ENCODE measurements at regions not wholly inside any gene's neighbourhood (a gene's known extent, or its start where the extent isn't known, plus 50 kb on each side); places are given as distances from the start of the nearest gene placed in this dataset.
"Not testable (repeated sequence)": the region's sequence is repeated elsewhere in the genome, so short reads cannot be mapped to it uniquely, and the experiment has no call there.

GRCh38 chr5:116905885-116906284, 331.3 kb upstream of the SEMA6A start:
- no peak for DNase-seq

GRCh38 chr5:116900793-116901192, 326.2 kb upstream of the SEMA6A start:
- no peak for DNase-seq

- no peak for DNase-seq
These were observed 324.3 kb upstream of the SEMA6A start for GRCh38 chr5:116898917-116899316.

- DNase-seq: no peak
These were observed 322.7 kb upstream of the SEMA6A start for GRCh38 chr5:116897291-116897690.

- DNase-seq: no peak
These were observed 321.4 kb upstream of the SEMA6A start for GRCh38 chr5:116896001-116896400.

GRCh38 chr5:116892993-116893392, 318.4 kb upstream of the SEMA6A start:
- no peak for DNase-seq

- DNase-seq: no peak
These were observed 312.5 kb upstream of the SEMA6A start for GRCh38 chr5:116887104-116887503.

GRCh38 chr5:116885825-116886224, 311.2 kb upstream of the SEMA6A start:
- DNase-seq: no peak

GRCh38 chr5:116883875-116884274, 309.3 kb upstream of the SEMA6A start:
- DNase-seq: no peak

GRCh38 chr5:116881921-116882531, 307.4 kb upstream of the SEMA6A start:
- DNase-seq: no peak

- no peak for DNase-seq
These were observed 306.0 kb upstream of the SEMA6A start for GRCh38 chr5:116880601-116881000.

GRCh38 chr5:116880150-116880549, 305.5 kb upstream of the SEMA6A start:
- no peak for DNase-seq

- no peak for DNase-seq
These were observed 301.7 kb upstream of the SEMA6A start for GRCh38 chr5:116876240-116876840.

GRCh38 chr5:116872986-116873385, 298.4 kb upstream of the SEMA6A start:
- DNase-seq: no peak

- DNase-seq: no peak
These were observed 297.9 kb upstream of the SEMA6A start for GRCh38 chr5:116872486-116872885.

- DNase-seq: not testable (repeated sequence)
These were observed 293.2 kb upstream of the SEMA6A start for GRCh38 chr5:116867825-116868224.

GRCh38 chr5:116865651-116866050, 291.0 kb upstream of the SEMA6A start:
- DNase-seq: no peak

- no peak for DNase-seq
These were observed 290.2 kb upstream of the SEMA6A start for GRCh38 chr5:116864838-116865190.

- DNase-seq: no peak
These were observed 289.7 kb upstream of the SEMA6A start for GRCh38 chr5:116864157-116864837.

GRCh38 chr5:116862632-116863455, 288.2 kb upstream of the SEMA6A start:
- no peak for DNase-seq

- DNase-seq: no peak
These were observed 287.0 kb upstream of the SEMA6A start for GRCh38 chr5:116861666-116862065.

- no peak for DNase-seq
These were observed 286.5 kb upstream of the SEMA6A start for GRCh38 chr5:116861097-116861496.

GRCh38 chr5:116859666-116860320, 285.2 kb upstream of the SEMA6A start:
- no peak for DNase-seq
